ENCODE measurements at regions not wholly inside any gene's neighbourhood (a gene's known extent, or its start where the extent isn't known, plus 50 kb on each side); places are given as distances from the start of the nearest gene placed in this dataset.

DNA sequence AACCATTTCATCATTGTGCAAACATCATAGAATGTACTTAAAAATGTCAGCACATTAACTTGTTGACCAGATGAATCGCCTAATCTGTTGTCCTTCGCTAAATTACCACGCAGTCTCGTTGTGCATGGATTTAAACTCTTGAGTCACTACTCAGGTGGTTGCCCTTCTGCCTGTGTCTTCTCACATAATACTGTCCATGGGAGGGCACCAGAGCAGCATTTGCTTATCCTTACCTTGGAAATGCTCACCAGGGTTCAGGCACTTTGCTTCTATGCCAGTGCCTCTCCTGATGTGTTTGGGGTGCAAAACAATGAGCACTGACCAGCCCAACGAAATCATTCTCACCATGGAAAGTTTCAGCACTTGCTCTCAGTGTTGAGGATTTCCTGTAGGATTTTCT, 559.9 kb downstream of the RWDD3 start:
- TF ChIP-seq MZF1 (tag by site-specific recombination; IDR thresholded peaks at IDR 0.05; ENCODE audit: borderline replicate concordance) (no peak), KLF1 (tag by site-specific recombination; IDR thresholded peaks at IDR 0.05) (no peak)
- TF ChIP-seq, protein P1, sequence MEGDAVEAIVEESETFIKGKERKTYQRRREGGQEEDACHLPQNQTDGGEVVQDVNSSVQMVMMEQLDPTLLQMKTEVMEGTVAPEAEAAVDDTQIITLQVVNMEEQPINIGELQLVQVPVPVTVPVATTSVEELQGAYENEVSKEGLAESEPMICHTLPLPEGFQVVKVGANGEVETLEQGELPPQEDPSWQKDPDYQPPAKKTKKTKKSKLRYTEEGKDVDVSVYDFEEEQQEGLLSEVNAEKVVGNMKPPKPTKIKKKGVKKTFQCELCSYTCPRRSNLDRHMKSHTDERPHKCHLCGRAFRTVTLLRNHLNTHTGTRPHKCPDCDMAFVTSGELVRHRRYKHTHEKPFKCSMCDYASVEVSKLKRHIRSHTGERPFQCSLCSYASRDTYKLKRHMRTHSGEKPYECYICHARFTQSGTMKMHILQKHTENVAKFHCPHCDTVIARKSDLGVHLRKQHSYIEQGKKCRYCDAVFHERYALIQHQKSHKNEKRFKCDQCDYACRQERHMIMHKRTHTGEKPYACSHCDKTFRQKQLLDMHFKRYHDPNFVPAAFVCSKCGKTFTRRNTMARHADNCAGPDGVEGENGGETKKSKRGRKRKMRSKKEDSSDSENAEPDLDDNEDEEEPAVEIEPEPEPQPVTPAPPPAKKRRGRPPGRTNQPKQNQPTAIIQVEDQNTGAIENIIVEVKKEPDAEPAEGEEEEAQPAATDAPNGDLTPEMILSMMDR (tag by site-specific recombination; IDR thresholded peaks at IDR 0.05) = no peak

All from HEK293 (cell line).